SK-N-MC (cell line): ENCODE measurements at regions not wholly inside any gene's neighbourhood (a gene's known extent, or its start where the extent isn't known, plus 50 kb on each side); places are given as distances from the start of the nearest gene placed in this dataset.
"Not testable (repeated sequence)": the region's sequence is repeated elsewhere in the genome, so short reads cannot be mapped to it uniquely, and the experiment has no call there.

Experiments used
- DNase-seq: peaks from one replicate; pipeline ENCODE4 v3.0.0-alpha.2; 2011; ENCODE audit warnings: low read depth, low spot score
- H3K27ac ChIP-seq: fragments of 200-600 bp; sonication (generic); 2 replicates; pipeline ENCODE4 v1.5.1; 2016; ENCODE audit warnings: mixed run types
- H3K36me3 ChIP-seq: fragments of 200-600 bp; sonication (generic); 2 replicates; pipeline ENCODE4 v1.6.1; 2017; ENCODE audit warnings: antibody characterized with exemption, low read length, mixed read lengths; ENCODE audit not compliant: insufficient read depth
- H3K4me3 ChIP-seq: fragments of 200-600 bp; sonication (generic); 2 replicates; pipeline ENCODE4 v1.5.1; 2016
- H3K9ac ChIP-seq: fragments of 200-600 bp; sonication (generic); 2 replicates; pipeline ENCODE4 v1.8.0; 2017; ENCODE audit warnings: mixed run types, mixed read lengths; ENCODE audit not compliant: insufficient read length
- H3K9me3 ChIP-seq: fragments of 200-600 bp; sonication (generic); 2 replicates; pipeline ENCODE4 v1.6.1; 2017; ENCODE audit warnings: low read depth, mild to moderate bottlenecking, antibody characterized with exemption, low read length, moderate library complexity, mixed read lengths
- EZH2 ChIP-seq: fragments of 200-600 bp; sonication (generic); IDR thresholded peaks from one replicate; pipeline ENCODE4 v1.6.1; 2017; ENCODE audit warnings: antibody characterized with exemption
- FOXP2 ChIP-seq: optimal IDR thresholded peaks from 2 replicates; pipeline ENCODE3; 2011; ENCODE audit warnings: mild to moderate bottlenecking, moderate library complexity; ENCODE audit not compliant: insufficient read depth; ENCODE audit errors: extremely low read length, control extremely low read depth
- POLR2AphosphoS5 ChIP-seq: IDR thresholded peaks from 2 replicates; pipeline ENCODE4 v1.6.1; 2012; ENCODE audit warnings: mild to moderate bottlenecking, low read depth, low read length, borderline replicate concordance

- H3K9me3 ChIP-seq = no peaks in the 10 kb centered on the region
- H3K4me3 ChIP-seq = no peak overlapping the region
- no peaks in the 10 kb centered on the region for H3K36me3 ChIP-seq
- H3K27ac ChIP-seq = no peak overlapping the region
- TF ChIP-seq FOXP2 (no peak), EZH2 (no peak), POLR2AphosphoS5 (no peak)
- no peak for DNase-seq
- no peak overlapping the region for H3K9ac ChIP-seq
These were observed 437.4 kb upstream of the SULF2 start for GRCh38 chr20:48222595-48223180.

GRCh38 chr20:48220033-48220633, 434.9 kb upstream of the SULF2 start:
- no peak for DNase-seq
- no peak overlapping the region for H3K4me3 ChIP-seq
- TF ChIP-seq EZH2 = no peak
- TF ChIP-seq POLR2AphosphoS5 = no peak
- no peak for TF ChIP-seq FOXP2
- H3K27ac ChIP-seq = no peak overlapping the region
- no peaks in the 10 kb centered on the region for H3K36me3 ChIP-seq
- H3K9ac ChIP-seq = no peak overlapping the region
- no peaks in the 10 kb centered on the region for H3K9me3 ChIP-seq

GRCh38 chr20:48219306-48219705, 434.0 kb upstream of the SULF2 start:
- Histone ChIP-seq H3K9me3 (no peaks in the 10 kb centered on the region), H3K36me3 (no peaks in the 10 kb centered on the region), H3K4me3 (no peak overlapping the region), H3K9ac (no peak overlapping the region), H3K27ac (no peak overlapping the region)
- no peak for TF ChIP-seq EZH2
- no peak for TF ChIP-seq FOXP2
- TF ChIP-seq POLR2AphosphoS5 = no peak
- DNase-seq = no peak

- Histone ChIP-seq H3K27ac (no peak overlapping the region), H3K36me3 (no peaks in the 10 kb centered on the region), H3K9me3 (no peaks in the 10 kb centered on the region), H3K9ac (no peak overlapping the region), H3K4me3 (no peak overlapping the region)
- TF ChIP-seq FOXP2 (no peak), EZH2 (no peak)
- no peak for DNase-seq
These were observed 431.9 kb upstream of the SULF2 start for GRCh38 chr20:48217190-48217589.

GRCh38 chr20:48215536-48215935, 430.3 kb upstream of the SULF2 start:
- no peak overlapping the region for H3K4me3 ChIP-seq
- no peaks in the 10 kb centered on the region for H3K36me3 ChIP-seq
- no peak for TF ChIP-seq FOXP2
- TF ChIP-seq POLR2AphosphoS5 = no peak
- no peak for TF ChIP-seq EZH2
- no peak overlapping the region for H3K9ac ChIP-seq
- no peaks in the 10 kb centered on the region for H3K9me3 ChIP-seq
- no peak overlapping the region for H3K27ac ChIP-seq
- DNase-seq = no peak

GRCh38 chr20:48214601-48215000, 429.3 kb upstream of the SULF2 start:
- Histone ChIP-seq H3K9ac (no peak overlapping the region), H3K36me3 (no peaks in the 10 kb centered on the region), H3K4me3 (no peak overlapping the region), H3K27ac (no peak overlapping the region), H3K9me3 (no peaks in the 10 kb centered on the region)
- DNase-seq = no peak
- TF ChIP-seq EZH2 = no peak
- no peak for TF ChIP-seq POLR2AphosphoS5
- TF ChIP-seq FOXP2 = no peak

- H3K36me3 ChIP-seq, H3K4me3 ChIP-seq, H3K9ac ChIP-seq, H3K27ac ChIP-seq, DNase-seq, H3K9me3 ChIP-seq: not testable (repeated sequence)
These were observed 428.4 kb upstream of the SULF2 start for GRCh38 chr20:48213635-48214034.

GRCh38 chr20:48212806-48213509, 427.7 kb upstream of the SULF2 start:
- TF ChIP-seq EZH2 = no peak
- DNase-seq = no peak
- H3K4me3 ChIP-seq = no peak overlapping the region
- no peaks in the 10 kb centered on the region for H3K9me3 ChIP-seq
- H3K36me3 ChIP-seq = no peaks in the 10 kb centered on the region
- H3K27ac ChIP-seq = no peak overlapping the region
- no peak overlapping the region for H3K9ac ChIP-seq

- Histone ChIP-seq H3K4me3 (no peak overlapping the region), H3K9ac (no peak overlapping the region), H3K27ac (no peak overlapping the region), H3K36me3 (no peaks in the 10 kb centered on the region), H3K9me3 (no peaks in the 10 kb centered on the region)
- DNase-seq = no peak
- TF ChIP-seq POLR2AphosphoS5 (no peak), FOXP2 (no peak), EZH2 (no peak)
These were observed 426.6 kb upstream of the SULF2 start for GRCh38 chr20:48211847-48212246.
